Ascending aorta (tissue), 2 donors: ENCODE measurements at regions not wholly inside any gene's neighbourhood (a gene's known extent, or its start where the extent isn't known, plus 50 kb on each side); places are given as distances from the start of the nearest gene placed in this dataset.

ENCODE experiments used
- DNase-seq, 2 donors: peaks; one replicate each; pipeline ENCODE4 v3.0.0-alpha.2; 2019; ENCODE audit warnings: low spot score in 2 of 2
- H3K27ac ChIP-seq, 2 donors: fragments of 200-600 bp; sonication (generic); one replicate each; pipeline ENCODE4 v1.5.1; 2016 to 2017; ENCODE audit warnings: mild to moderate bottlenecking in 1 of 2
- H3K27me3 ChIP-seq: fragments of 200-600 bp; sonication (generic); one replicate; pipeline ENCODE4 v1.5.1; 2017
- H3K36me3 ChIP-seq, 2 donors: fragments of 200-600 bp; sonication (generic); one replicate each; pipeline ENCODE4 v1.5.1; 2016
- H3K4me1 ChIP-seq, 2 donors: fragments of 200-600 bp; sonication (generic); one replicate each; pipeline ENCODE4 v1.5.1; 2016 to 2017; ENCODE audit warnings: mild to moderate bottlenecking in 1 of 2
- H3K4me3 ChIP-seq, 2 donors: fragments of 200-600 bp; sonication (generic); one replicate each; pipeline ENCODE4 v1.5.1; 2016 to 2017; ENCODE audit warnings: mild to moderate bottlenecking in 1 of 2
- H3K9me3 ChIP-seq, 2 donors: fragments of 200-600 bp; sonication (generic); one replicate each; pipeline ENCODE4 v1.5.1; 2016
- CTCF ChIP-seq, 3 experiments: fragments of 200-600 bp in 2 of 3; fragments of 450-650 bp in 1 of 3; sonication (generic) in 2 of 3; IDR thresholded peaks; one replicate each; pipeline ENCODE4 v1.5.1; 2016 to 2019; ENCODE audit warnings: antibody characterized with exemption in 3 of 3, mild to moderate bottlenecking in 1 of 3, moderate library complexity in 1 of 3
- intact Hi-C: fragments of 100-400 bp; cut with DNase I; formaldehyde crosslinking; loops from one replicate; pipeline ENCODE4 v1.15.1; 2023

GRCh38 chr13:54999399-54999907, 1970.8 kb downstream of the OLFM4 start:
- no peak overlapping the region for H3K4me3 ChIP-seq
- no peak for DNase-seq
- intact Hi-C loops = no loop called here
- TF ChIP-seq CTCF (IDR thresholded peaks at IDR 0.05) = no peak
- no peaks in the 10 kb centered on the region for H3K9me3 ChIP-seq
- H3K27ac ChIP-seq = no peak overlapping the region
- H3K36me3 ChIP-seq = no peaks in the 10 kb centered on the region
- no peaks in the 10 kb centered on the region for H3K4me1 ChIP-seq
- no peaks in the 10 kb centered on the region for H3K27me3 ChIP-seq

- H3K27me3 ChIP-seq = no peaks in the 10 kb centered on the region
- no peaks in the 10 kb centered on the region for H3K36me3 ChIP-seq
- no peak overlapping the region for H3K4me3 ChIP-seq
- H3K4me1 ChIP-seq = no peaks in the 10 kb centered on the region
- no peak overlapping the region for H3K27ac ChIP-seq
- H3K9me3 ChIP-seq = no peaks in the 10 kb centered on the region
- intact Hi-C loops = no loop called here
- no peak for TF ChIP-seq CTCF (IDR thresholded peaks at IDR 0.05)
- no peak for DNase-seq
Observed at GRCh38 chr13:55000043-55000442, 1971.4 kb downstream of the OLFM4 start.

- no peak for TF ChIP-seq CTCF (IDR thresholded peaks at IDR 0.05)
- no peak for DNase-seq
- H3K27ac ChIP-seq = no peak overlapping the region
- no peak overlapping the region for H3K4me3 ChIP-seq
- no peaks in the 10 kb centered on the region for H3K9me3 ChIP-seq
- no peaks in the 10 kb centered on the region for H3K4me1 ChIP-seq
- H3K27me3 ChIP-seq = no peaks in the 10 kb centered on the region
- intact Hi-C loops = no loop called here
- no peaks in the 10 kb centered on the region for H3K36me3 ChIP-seq
Observed at GRCh38 chr13:55000844-55001243, 1972.2 kb downstream of the OLFM4 start.

- H3K27ac ChIP-seq = no peak overlapping the region
- no peaks in the 10 kb centered on the region for H3K9me3 ChIP-seq
- H3K4me1 ChIP-seq = no peaks in the 10 kb centered on the region
- no peaks in the 10 kb centered on the region for H3K36me3 ChIP-seq
- TF ChIP-seq CTCF (IDR thresholded peaks at IDR 0.05) = no peak
- DNase-seq = no peak
- intact Hi-C loops = no loop called here
- H3K27me3 ChIP-seq = no peaks in the 10 kb centered on the region
- H3K4me3 ChIP-seq = no peak overlapping the region
Observed at GRCh38 chr13:55001881-55002280, 1973.3 kb downstream of the OLFM4 start.

- Histone ChIP-seq H3K27me3 (no peaks in the 10 kb centered on the region), H3K4me3 (no peak overlapping the region), H3K36me3 (no peaks in the 10 kb centered on the region), H3K4me1 (no peaks in the 10 kb centered on the region), H3K27ac (no peak overlapping the region), H3K9me3 (no peaks in the 10 kb centered on the region)
- DNase-seq = no peak
- no peak for TF ChIP-seq CTCF (IDR thresholded peaks at IDR 0.05)
- intact Hi-C loops = no loop called here
Observed at GRCh38 chr13:55007681-55008080, 1979.1 kb downstream of the OLFM4 start.

GRCh38 chr13:55013051-55013450, 1984.4 kb downstream of the OLFM4 start:
- Histone ChIP-seq H3K4me1 (no peaks in the 10 kb centered on the region), H3K9me3 (no peaks in the 10 kb centered on the region), H3K27me3 (no peaks in the 10 kb centered on the region), H3K36me3 (no peaks in the 10 kb centered on the region), H3K4me3 (no peak overlapping the region), H3K27ac (no peak overlapping the region)
- intact Hi-C loops = no loop called here
- no peak for DNase-seq
- no peak for TF ChIP-seq CTCF (IDR thresholded peaks at IDR 0.05)
